Kasumi-1 (cell line): ENCODE measurements at regions not wholly inside any gene's neighbourhood (a gene's known extent, or its start where the extent isn't known, plus 50 kb on each side); places are given as distances from the start of the nearest gene placed in this dataset.
A peak's percentile ranks its signal among the peaks of the same experiment; 100 is the strongest.

Source experiments
- DNase-seq, 2 experiments: peaks; one replicate each; lab custom pipeline; 2025; lab: John Stamatoyannopoulos, UW

GRCh38 chr13:70644052-70644451 is 535.8 kb upstream of the KLHL1 start:
- DNase-seq: no peak

GRCh38 chr13:70634893-70635292 is 526.6 kb upstream of the KLHL1 start:
- DNase-seq: no peak

GRCh38 chr13:70630247-70630646 is 522.0 kb upstream of the KLHL1 start:
- DNase-seq: no peak

GRCh38 chr13:70623239-70623638 is 515.0 kb upstream of the KLHL1 start:
- peak; percentile 21 to 31 for DNase-seq

- no peak for DNase-seq
Measured at GRCh38 chr13:70622796-70623195, 514.5 kb upstream of the KLHL1 start.

- no peak for DNase-seq
Measured at GRCh38 chr13:70619936-70620335, 511.7 kb upstream of the KLHL1 start.

- DNase-seq: no peak
Measured at GRCh38 chr13:70616847-70617246, 508.6 kb upstream of the KLHL1 start.

GRCh38 chr13:70613295-70613694 is 505.0 kb upstream of the KLHL1 start:
- peak in 1 of 2 experiments; percentile 44 for DNase-seq

- no peak for DNase-seq
Measured at GRCh38 chr13:70612881-70613280, 504.6 kb upstream of the KLHL1 start.

- no peak for DNase-seq
Measured at GRCh38 chr13:70604448-70604847, 496.2 kb upstream of the KLHL1 start.

GRCh38 chr13:70593716-70594115 is 485.5 kb upstream of the KLHL1 start:
- DNase-seq: no peak

GRCh38 chr13:70585109-70585508 is 476.9 kb upstream of the KLHL1 start:
- DNase-seq: no peak

GRCh38 chr13:70580825-70581224 is 472.6 kb upstream of the KLHL1 start:
- DNase-seq: no peak

- no peak for DNase-seq
Measured at GRCh38 chr13:70579941-70580340, 471.7 kb upstream of the KLHL1 start.

- DNase-seq: no peak
Measured at GRCh38 chr13:70571221-70571620, 463.0 kb upstream of the KLHL1 start.

GRCh38 chr13:70568571-70568970 is 460.3 kb upstream of the KLHL1 start:
- peak; percentile 62 to 63 for DNase-seq

- no peak for DNase-seq
Measured at GRCh38 chr13:70544706-70545105, 436.5 kb upstream of the KLHL1 start.

GRCh38 chr13:70541451-70541850 is 433.2 kb upstream of the KLHL1 start:
- no peak for DNase-seq

GRCh38 chr13:70534466-70534865 is 426.2 kb upstream of the KLHL1 start:
- DNase-seq: no peak

- no peak for DNase-seq
Measured at GRCh38 chr13:70529652-70530051, 421.4 kb upstream of the KLHL1 start.

- DNase-seq: no peak
Measured at GRCh38 chr13:70527599-70527998, 419.3 kb upstream of the KLHL1 start.

GRCh38 chr13:70523622-70524021 is 415.4 kb upstream of the KLHL1 start:
- no peak for DNase-seq

GRCh38 chr13:70520275-70521036 is 412.2 kb upstream of the KLHL1 start:
- DNase-seq: no peak

- DNase-seq: no peak
Measured at GRCh38 chr13:70518081-70518480, 409.8 kb upstream of the KLHL1 start.
